HCT116 (cell line): ENCODE measurements at regions not wholly inside any gene's neighbourhood (a gene's known extent, or its start where the extent isn't known, plus 50 kb on each side); places are given as distances from the start of the nearest gene placed in this dataset.

Experiments
- ATAC-seq: fragments of 200-7000 bp; cut with Tn5 transposase; 2 replicates; pipeline ENCODE4 v1.9.1; 2020; ENCODE audit warnings: mild to moderate bottlenecking, moderate library complexity
- BruUV-seq: library from RNA; stranded (reverse); fragments of 400-500 nt; replicated peaks from 2 replicates; lab custom pipeline; 2021; lab: Mats Ljungman, UMichigan
- CTCF ChIA-PET: fragments of 300-600 bp; sonication (Branson Sonifier 250); formaldehyde crosslinking; loops from one replicate; lab custom pipeline; 2021; ENCODE audit warnings: antibody characterized with exemption; lab: Charles Lee
- POLR2A ChIA-PET: fragments of 300-600, 350-600 bp; sonication (Branson Sonifier 250); formaldehyde crosslinking; loops from one replicate; lab custom pipeline; 2021; ENCODE audit warnings: antibody characterized with exemption; lab: Charles Lee
- RAD21 ChIA-PET, 2 experiments: fragments of 300-600 bp; sonication (Branson Sonifier 250); formaldehyde crosslinking; loops; one replicate each; lab custom pipeline; 2023; ENCODE audit warnings: low total read pairs in 2 of 2; ENCODE audit not compliant: uncharacterized antibody in 2 of 2, unreplicated experiment in 2 of 2, low non-redundant PET in 1 of 2; lab: Charles Lee
- DNase-seq: peaks from one replicate; pipeline ENCODE4 v3.0.0-alpha.2; 2010; ENCODE audit warnings: low read depth, low spot score
- H2AFZ ChIP-seq: fragments of 200-600 bp; shearing (Covaris generic), sonication (generic); 2 replicates; pipeline ENCODE4 v1.6.1; 2017; ENCODE audit warnings: low read depth, mixed run types, mixed read lengths, antibody characterized with exemption, low read length; ENCODE audit not compliant: poor library complexity, severe bottlenecking
- H3K27ac ChIP-seq: 2 replicates; pipeline ENCODE4 v1.5.1; 2012; ENCODE audit warnings: low read depth, low read length
- H3K27me3 ChIP-seq: fragments of 200-600 bp; sonication (generic); 2 replicates; pipeline ENCODE4 v1.6.1; 2016; ENCODE audit warnings: mixed run types, low read length, mixed read lengths; ENCODE audit not compliant: insufficient read depth
- H3K36me3 ChIP-seq, 2 experiments: fragments of 200-500 bp in 1 of 2; fragments of 200-600 bp in 1 of 2; sonication (Bioruptor generic) in 1 of 2; sonication (generic) in 1 of 2; 2 replicates each; pipeline versions ENCODE4 v1.5.1 to v1.6.1; 2014 to 2016; ENCODE audit warnings: low read length in 2 of 2, inconsistent platforms in 1 of 2, mixed read lengths in 1 of 2, mixed run types in 1 of 2; ENCODE audit not compliant: insufficient read depth in 2 of 2, control insufficient read depth in 1 of 2
- H3K4me1 ChIP-seq, 2 experiments: fragments of 200-600 bp in 1 of 2; sonication (generic) in 1 of 2; 2 replicates each; pipeline versions ENCODE4 v1.5.1 to v1.6.1; 2012 to 2017; ENCODE audit warnings: low read length in 2 of 2, inconsistent platforms in 1 of 2, mild to moderate bottlenecking in 1 of 2, mixed read lengths in 1 of 2, mixed run types in 1 of 2, moderate library complexity in 1 of 2; ENCODE audit not compliant: insufficient read depth in 2 of 2, control insufficient read depth in 1 of 2
- H3K4me2 ChIP-seq: fragments of 200-600 bp; sonication (generic); 2 replicates; pipeline ENCODE4 v1.6.1; 2017; ENCODE audit warnings: mixed run types, low read length, mixed read lengths
- H3K4me3 ChIP-seq, 2 experiments: fragments of 200-600 bp in 1 of 2; sonication (generic) in 1 of 2; replicated peaks in 1 of 2; 2 replicates each; pipeline ENCODE4 v1.5.1; 2011 to 2016; ENCODE audit warnings: low read length in 2 of 2, control low read depth in 1 of 2, low read depth in 1 of 2, mild to moderate bottlenecking in 1 of 2, mixed read lengths in 1 of 2, mixed run types in 1 of 2
- H3K79me2 ChIP-seq: fragments of 200-600 bp; sonication (generic); 2 replicates; pipeline ENCODE4 v1.6.1; 2017; ENCODE audit warnings: mild to moderate bottlenecking, mixed run types, low read length, moderate library complexity, mixed read lengths; ENCODE audit not compliant: insufficient read depth
- H3K9ac ChIP-seq: fragments of 200-600 bp; sonication (generic); 2 replicates; pipeline ENCODE4 v1.6.1; 2016; ENCODE audit warnings: low read length, mixed read lengths
- H3K9me2 ChIP-seq: fragments of 200-600 bp; sonication (generic), shearing (Covaris generic); 2 replicates; pipeline ENCODE4 v1.6.1; 2017; ENCODE audit warnings: mixed run types, mild to moderate bottlenecking, moderate library complexity; ENCODE audit not compliant: insufficient read depth
- H3K9me3 ChIP-seq, 2 experiments: fragments of 200-500 bp in 1 of 2; fragments of 200-600 bp in 1 of 2; sonication (Bioruptor generic) in 1 of 2; sonication (generic) in 1 of 2; 2 replicates each; pipeline ENCODE4 v1.6.1; 2014 to 2017; ENCODE audit warnings: low read length in 2 of 2, mixed read lengths in 2 of 2, inconsistent platforms in 1 of 2, low read depth in 1 of 2, mild to moderate bottlenecking in 1 of 2, mixed run types in 1 of 2, moderate library complexity in 1 of 2; ENCODE audit not compliant: control insufficient read depth in 1 of 2, insufficient read depth in 1 of 2
- H4K20me1 ChIP-seq: fragments of 200-600 bp; sonication (generic), shearing (Covaris generic); 2 replicates; pipeline ENCODE4 v1.6.1; 2017; ENCODE audit warnings: mixed run types, mild to moderate bottlenecking, moderate library complexity; ENCODE audit not compliant: insufficient read depth
- EZH2 ChIP-seq: fragments of 200-600 bp; sonication (generic); IDR thresholded peaks from 2 replicates; pipeline ENCODE4 v1.6.1; 2017; ENCODE audit warnings: antibody characterized with exemption, mixed run types
- SP1 ChIP-seq: IDR thresholded peaks from 2 replicates; pipeline ENCODE4 v1.6.1; 2012; ENCODE audit warnings: low read depth
- SRF ChIP-seq: IDR thresholded peaks from 2 replicates; pipeline ENCODE4 v1.6.1; 2012; ENCODE audit warnings: low read depth
- intact Hi-C: fragments of 100-400 bp; cut with micrococcal nuclease; formaldehyde crosslinking; loops from 2 replicates; pipeline ENCODE4 v1.10.0; 2022
- TF ChIP-seq, protein P1 (sequence below): IDR thresholded peaks from 2 replicates; pipeline ENCODE4 v1.6.1; 2011; ENCODE audit warnings: mild to moderate bottlenecking, low read length, moderate library complexity; ENCODE audit not compliant: insufficient replicate concordance; ENCODE audit errors: extremely low read depth
- TF ChIP-seq, protein P2 (sequence below): IDR thresholded peaks from 2 replicates; pipeline ENCODE4 v1.6.1; 2012
- TF ChIP-seq, protein P3 (sequence below), 3 experiments: fragments of 200-600 bp in 1 of 3; sonication (generic) in 1 of 3; IDR thresholded peaks in 2 of 3; conservative IDR thresholded peaks in 1 of 3; 2 replicates each; pipeline ENCODE4 v1.5.1; 2012 to 2017; ENCODE audit warnings: low read depth in 2 of 3, low read length in 2 of 3, antibody characterized with exemption in 1 of 3, borderline replicate concordance in 1 of 3, control low read depth in 1 of 3, mild to moderate bottlenecking in 1 of 3, mixed read lengths in 1 of 3, mixed run types in 1 of 3, moderate library complexity in 1 of 3; ENCODE audit not compliant: insufficient read depth in 1 of 3

DNA sequence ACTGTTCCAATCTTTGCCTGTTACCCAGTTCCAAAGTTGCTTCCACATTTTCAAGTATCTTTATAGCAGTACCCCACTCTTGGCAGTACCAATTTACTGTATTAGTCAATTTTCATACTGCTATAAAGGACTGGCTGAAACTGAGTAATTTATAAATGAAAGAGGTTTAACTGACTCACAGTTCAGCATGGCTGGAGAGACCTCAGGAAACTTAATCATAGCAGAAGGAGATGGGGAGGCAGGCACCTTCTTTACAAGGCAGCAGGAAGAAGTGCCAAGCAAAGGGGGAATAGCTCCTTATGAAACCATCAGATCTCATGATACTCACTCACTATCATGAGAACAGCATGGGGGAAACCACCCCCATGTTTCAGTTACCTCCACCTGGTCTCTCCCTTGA, 215.0 kb downstream of the SNAPC1 start:
- no peaks in the 10 kb centered on the region for H3K36me3 ChIP-seq
- no peak for ATAC-seq
- DNase-seq = no peak
- intact Hi-C loops = no loop called here
- BruUV-seq = no TSS peak
- H2AFZ ChIP-seq = no peak overlapping the region
- H3K4me2 ChIP-seq = no peak overlapping the region
- no peaks in the 10 kb centered on the region for H3K9me2 ChIP-seq
- H3K9me3 ChIP-seq = no peaks in the 10 kb centered on the region
- RAD21 ChIA-PET = no interaction called here
- no peak overlapping the region for H3K4me3 ChIP-seq
- H3K9ac ChIP-seq = no peak overlapping the region
- H4K20me1 ChIP-seq = no peaks in the 10 kb centered on the region
- H3K27ac ChIP-seq = no peak overlapping the region
- POLR2A ChIA-PET = no interaction called here
- H3K4me1 ChIP-seq = no peaks in the 10 kb centered on the region
- CTCF ChIA-PET = no interaction called here
- H3K27me3 ChIP-seq = peaks cover 4% of the 10 kb centered on the region; the same call in 1 of the 2 replicates
- H3K79me2 ChIP-seq = no peaks in the 10 kb centered on the region
- TF ChIP-seq, protein P1, sequence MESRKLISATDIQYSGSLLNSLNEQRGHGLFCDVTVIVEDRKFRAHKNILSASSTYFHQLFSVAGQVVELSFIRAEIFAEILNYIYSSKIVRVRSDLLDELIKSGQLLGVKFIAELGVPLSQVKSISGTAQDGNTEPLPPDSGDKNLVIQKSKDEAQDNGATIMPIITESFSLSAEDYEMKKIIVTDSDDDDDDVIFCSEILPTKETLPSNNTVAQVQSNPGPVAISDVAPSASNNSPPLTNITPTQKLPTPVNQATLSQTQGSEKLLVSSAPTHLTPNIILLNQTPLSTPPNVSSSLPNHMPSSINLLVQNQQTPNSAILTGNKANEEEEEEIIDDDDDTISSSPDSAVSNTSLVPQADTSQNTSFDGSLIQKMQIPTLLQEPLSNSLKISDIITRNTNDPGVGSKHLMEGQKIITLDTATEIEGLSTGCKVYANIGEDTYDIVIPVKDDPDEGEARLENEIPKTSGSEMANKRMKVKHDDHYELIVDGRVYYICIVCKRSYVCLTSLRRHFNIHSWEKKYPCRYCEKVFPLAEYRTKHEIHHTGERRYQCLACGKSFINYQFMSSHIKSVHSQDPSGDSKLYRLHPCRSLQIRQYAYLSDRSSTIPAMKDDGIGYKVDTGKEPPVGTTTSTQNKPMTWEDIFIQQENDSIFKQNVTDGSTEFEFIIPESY = no peak
- TF ChIP-seq, protein P2, sequence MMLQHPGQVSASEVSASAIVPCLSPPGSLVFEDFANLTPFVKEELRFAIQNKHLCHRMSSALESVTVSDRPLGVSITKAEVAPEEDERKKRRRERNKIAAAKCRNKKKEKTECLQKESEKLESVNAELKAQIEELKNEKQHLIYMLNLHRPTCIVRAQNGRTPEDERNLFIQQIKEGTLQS = no peak

DNA sequence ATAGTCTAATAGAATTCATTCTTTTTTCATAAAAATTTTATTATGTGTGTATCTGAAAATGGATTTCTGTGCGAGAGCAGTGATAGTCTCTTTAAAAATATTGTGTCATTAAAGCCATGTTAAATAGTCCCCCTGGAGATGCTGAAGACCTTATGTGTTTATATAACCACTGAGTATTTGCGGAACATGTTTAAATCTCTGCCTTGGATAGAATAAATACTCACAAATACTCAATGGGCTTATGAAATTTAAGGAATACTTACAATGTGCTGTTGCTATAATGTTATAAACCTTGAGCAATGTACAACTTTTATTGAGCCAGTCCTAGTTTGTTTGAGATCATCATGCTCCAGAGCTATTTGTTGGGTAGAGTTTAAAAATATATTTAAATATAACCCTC, 226.0 kb downstream of the SNAPC1 start:
- ChIA-PET POLR2A (no interaction called here), RAD21 (no interaction called here)

More for the DNA sequence above, 226.0 kb downstream of the SNAPC1 start:
- Histone ChIP-seq H3K9ac (no peak overlapping the region), H3K36me3 (no peaks in the 10 kb centered on the region), H3K9me3 (no peaks in the 10 kb centered on the region), H3K9me2 (no peaks in the 10 kb centered on the region), H3K79me2 (no peaks in the 10 kb centered on the region), H3K4me3 (no peak overlapping the region), H3K27me3 (peaks cover 24% of the 10 kb centered on the region), H3K4me1 (no peaks in the 10 kb centered on the region)
- ATAC-seq (no peak), DNase-seq (no peak)
- CTCF ChIA-PET = no interaction called here
- TF ChIP-seq SRF = no peak
- TF ChIP-seq, protein P3, sequence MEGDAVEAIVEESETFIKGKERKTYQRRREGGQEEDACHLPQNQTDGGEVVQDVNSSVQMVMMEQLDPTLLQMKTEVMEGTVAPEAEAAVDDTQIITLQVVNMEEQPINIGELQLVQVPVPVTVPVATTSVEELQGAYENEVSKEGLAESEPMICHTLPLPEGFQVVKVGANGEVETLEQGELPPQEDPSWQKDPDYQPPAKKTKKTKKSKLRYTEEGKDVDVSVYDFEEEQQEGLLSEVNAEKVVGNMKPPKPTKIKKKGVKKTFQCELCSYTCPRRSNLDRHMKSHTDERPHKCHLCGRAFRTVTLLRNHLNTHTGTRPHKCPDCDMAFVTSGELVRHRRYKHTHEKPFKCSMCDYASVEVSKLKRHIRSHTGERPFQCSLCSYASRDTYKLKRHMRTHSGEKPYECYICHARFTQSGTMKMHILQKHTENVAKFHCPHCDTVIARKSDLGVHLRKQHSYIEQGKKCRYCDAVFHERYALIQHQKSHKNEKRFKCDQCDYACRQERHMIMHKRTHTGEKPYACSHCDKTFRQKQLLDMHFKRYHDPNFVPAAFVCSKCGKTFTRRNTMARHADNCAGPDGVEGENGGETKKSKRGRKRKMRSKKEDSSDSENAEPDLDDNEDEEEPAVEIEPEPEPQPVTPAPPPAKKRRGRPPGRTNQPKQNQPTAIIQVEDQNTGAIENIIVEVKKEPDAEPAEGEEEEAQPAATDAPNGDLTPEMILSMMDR (IDR thresholded peaks at IDR 0.05 in 2 of 3, conservative IDR thresholded peaks at IDR 0.05 in 1 of 3; ENCODE audit: borderline replicate concordance in 1 of 3, insufficient read depth in 1 of 3, low read depth in 2 of 3, low read length in 2 of 3) = no peak
- no peak for TF ChIP-seq EZH2
- TF ChIP-seq SP1 = no peak
- TF ChIP-seq, all 23 proteins: peak for 0
- no TSS peak for BruUV-seq
- Histone ChIP-seq H2AFZ (no peak overlapping the region), H3K27ac (no peak overlapping the region), H3K4me2 (no peak overlapping the region), H4K20me1 (no peaks in the 10 kb centered on the region)
- intact Hi-C loops = no loop called here
